A549 (cell line): ENCODE measurements at regions not wholly inside any gene's neighbourhood (a gene's known extent, or its start where the extent isn't known, plus 50 kb on each side); places are given as distances from the start of the nearest gene placed in this dataset.

Experiments
- ATAC-seq, 2 experiments: fragments of 200-7000 bp in 1 of 2; fragments of >200 bp in 1 of 2; cut with Nextera tagmentation in 1 of 2; cut with Tn5 transposase in 1 of 2; 3 replicates each; pipeline versions ENCODE4 v1.8.0 to v1.9.1; 2018 to 2020; ENCODE audit warnings: mild to moderate bottlenecking in 1 of 2, moderate library complexity in 1 of 2
- CTCF ChIA-PET: fragments of 300-600 bp; sonication (Branson Sonifier 250); formaldehyde crosslinking; extraction: SDS; loops from one replicate; lab custom pipeline; 2021; ENCODE audit warnings: antibody characterized with exemption, inconsistent platforms; lab: Yijun Ruan, JAX
- POLR2A ChIA-PET: fragments of 350-600 bp; formaldehyde crosslinking; extraction: SDS; loops from one replicate; lab custom pipeline; 2021; ENCODE audit warnings: antibody characterized with exemption, inconsistent platforms; lab: Yijun Ruan, JAX
- DNase-seq, 2 experiments: peaks; one replicate each; pipeline versions ENCODE4 v3.0.0 to v3.0.0-alpha.2; 2011 to 2016; ENCODE audit warnings: low read depth in 1 of 2, low spot score in 1 of 2
- FAIRE-seq: peaks from 2 replicates; lab custom pipeline; 2011; peaks lifted over from hg19 to GRCh38; lab: Jason Lieb, UNC
- H3K27ac ChIP-seq, 2 experiments: fragments of >200 bp; sonication (Bioruptor Twin); formaldehyde crosslinking; 3 replicates each; pipeline ENCODE4 v1.5.1; 2016 to 2017
- H3K4me1 ChIP-seq: fragments of >200 bp; sonication (Bioruptor Twin); formaldehyde crosslinking; 3 replicates; pipeline ENCODE4 v1.6.1; 2016
- H3K4me2 ChIP-seq: fragments of >200 bp; sonication (Bioruptor Twin); formaldehyde crosslinking; 3 replicates; pipeline ENCODE4 v1.6.1; 2016
- H3K4me3 ChIP-seq: fragments of >200 bp; sonication (Bioruptor Twin); formaldehyde crosslinking; 3 replicates; pipeline ENCODE4 v1.5.1; 2016
- H3K9me3 ChIP-seq: fragments of >200 bp; sonication (Bioruptor Twin); formaldehyde crosslinking; 3 replicates; pipeline ENCODE4 v1.6.1; 2016
- BHLHE40 ChIP-seq: IDR thresholded peaks from 2 replicates; pipeline ENCODE4 v1.6.1; 2012; ENCODE audit warnings: low read depth, low read length, inconsistent platforms
- CBX8 ChIP-seq: fragments of 200-600 bp; sonication (generic); IDR thresholded peaks from 2 replicates; pipeline ENCODE4 v1.6.1; 2016
- CEBPB ChIP-seq, 2 experiments: fragments of >200 bp in 1 of 2; sonication (Bioruptor Twin) in 1 of 2; formaldehyde crosslinking in 1 of 2; IDR thresholded peaks; 2 replicates each; pipeline ENCODE4 v1.6.1; 2012 to 2016
- E2F6 ChIP-seq: IDR thresholded peaks from 2 replicates; pipeline ENCODE4 v1.6.1; 2012; ENCODE audit warnings: low read depth, borderline replicate concordance
- EHF ChIP-seq: fragments of 250-450 bp; sonication (Bioruptor Pico); IDR thresholded peaks from 2 replicates; pipeline ENCODE4 v1.5.0; 2020; ENCODE audit warnings: mild to moderate bottlenecking
- EHMT2 ChIP-seq: fragments of 200-600 bp; sonication (generic); IDR thresholded peaks from 2 replicates; pipeline ENCODE4 v1.6.1; 2016; ENCODE audit warnings: antibody characterized with exemption, low read depth, mild to moderate bottlenecking, moderate library complexity
- EP300 ChIP-seq, 2 experiments: fragments of >200 bp; sonication (Bioruptor Twin); formaldehyde crosslinking; IDR thresholded peaks; 2 replicates in 1 of 2; 3 replicates in 1 of 2; pipeline ENCODE4 v1.6.1; 2016 to 2017
- ESRRA ChIP-seq: fragments of 150-350 bp; IDR thresholded peaks from 2 replicates; pipeline ENCODE4 v1.6.1; 2014; ENCODE audit warnings: mild to moderate bottlenecking, low read length, borderline replicate concordance
- FOSB ChIP-seq: fragments of 250-450 bp; sonication (Bioruptor Pico); IDR thresholded peaks from 2 replicates; pipeline ENCODE4 v1.5.0; 2020; ENCODE audit warnings: mild to moderate bottlenecking, moderate library complexity
- FOSL2 ChIP-seq, 2 experiments: fragments of 450-650 bp in 1 of 2; fragments of >200 bp in 1 of 2; sonication (Bioruptor Twin) in 1 of 2; formaldehyde crosslinking; IDR thresholded peaks; 2 replicates each; pipeline versions ENCODE4 v1.5.0 to v1.6.1; 2016 to 2020; ENCODE audit warnings: mild to moderate bottlenecking in 1 of 2, moderate library complexity in 1 of 2
- GATA3 ChIP-seq: IDR thresholded peaks from 2 replicates; pipeline ENCODE4 v1.6.1; 2012; ENCODE audit warnings: borderline replicate concordance
- HDAC2 ChIP-seq: fragments of 200-600 bp; sonication (generic); IDR thresholded peaks from 2 replicates; pipeline ENCODE4 v1.6.1; 2016
- HES2 ChIP-seq: fragments of >200 bp; sonication (Bioruptor Twin); formaldehyde crosslinking; IDR thresholded peaks from 2 replicates; pipeline ENCODE4 v1.6.1; 2016
- JUN ChIP-seq, 2 experiments: fragments of >200 bp; sonication (Bioruptor Twin); formaldehyde crosslinking; IDR thresholded peaks; 2 replicates in 1 of 2; 3 replicates in 1 of 2; pipeline ENCODE4 v1.6.1; 2016 to 2017
- JUNB ChIP-seq: fragments of >200 bp; sonication (Bioruptor Twin); formaldehyde crosslinking; IDR thresholded peaks from 2 replicates; pipeline ENCODE4 v1.6.1; 2016
- KDM1A ChIP-seq: fragments of 200-600 bp; sonication (generic); IDR thresholded peaks from 2 replicates; pipeline ENCODE4 v1.6.1; 2016; ENCODE audit warnings: low read depth, mild to moderate bottlenecking
- MAFK ChIP-seq: fragments of 450-650 bp; IDR thresholded peaks from 2 replicates; pipeline ENCODE4 v1.6.1; 2014; ENCODE audit not compliant: partially characterized antibody
- MAX ChIP-seq: IDR thresholded peaks from 2 replicates; pipeline ENCODE4 v1.6.1; 2012
- NFE2L2 ChIP-seq: fragments of 150-350 bp; conservative IDR thresholded peaks from 2 replicates; pipeline ENCODE4 v1.6.1; 2014; ENCODE audit warnings: low read length
- NR3C1 ChIP-seq: fragments of >200 bp; sonication (Bioruptor Twin); formaldehyde crosslinking; IDR thresholded peaks from 3 replicates; pipeline ENCODE4 v1.6.1; 2017
- POLR2AphosphoS2 ChIP-seq: conservative IDR thresholded peaks from 2 replicates; pipeline ENCODE4 v1.6.1; 2012; ENCODE audit warnings: low read length, improper control_type of control experiment, inconsistent platforms
- RARB ChIP-seq: fragments of 250-450 bp; sonication (Bioruptor Pico); IDR thresholded peaks from 2 replicates; pipeline ENCODE4 v1.8.0; 2021; ENCODE audit warnings: mild to moderate bottlenecking, moderate library complexity
- RCOR1 ChIP-seq: fragments of 150-350 bp; IDR thresholded peaks from 2 replicates; pipeline ENCODE4 v1.6.1; 2014; ENCODE audit warnings: antibody characterized with exemption, low read length, low read depth
- RNF2 ChIP-seq: fragments of 200-600 bp; sonication (generic); IDR thresholded peaks from 2 replicates; pipeline ENCODE4 v1.6.1; 2016; ENCODE audit warnings: low read depth, mild to moderate bottlenecking, antibody characterized with exemption, moderate library complexity, borderline replicate concordance
- SMC3 ChIP-seq: fragments of >200 bp; sonication (Bioruptor Twin); formaldehyde crosslinking; IDR thresholded peaks from 3 replicates; pipeline ENCODE4 v1.6.1; 2018; ENCODE audit warnings: inconsistent platforms
- SREBF2 ChIP-seq: fragments of 450-650 bp; IDR thresholded peaks from 2 replicates; pipeline ENCODE4 v1.6.1; 2014; ENCODE audit warnings: mild to moderate bottlenecking, moderate library complexity
- TP53 ChIP-seq: fragments of 250-450 bp; sonication (Bioruptor Pico); IDR thresholded peaks from 2 replicates; pipeline ENCODE4 v1.5.0; 2021; ENCODE audit warnings: mild to moderate bottlenecking, moderate library complexity
- USF2 ChIP-seq: fragments of 450-650 bp; IDR thresholded peaks from 2 replicates; pipeline ENCODE4 v1.6.1; 2014; ENCODE audit warnings: antibody characterized with exemption
- ZFP36 ChIP-seq: fragments of 450-650 bp; IDR thresholded peaks from 2 replicates; pipeline ENCODE4 v1.6.1; 2014; ENCODE audit warnings: borderline replicate concordance; ENCODE audit not compliant: partially characterized antibody
- WGBS: methylation state at CpG from one replicate; pipeline ENCODE4 v1.1.6; 2017; ENCODE audit errors: missing lambda C conversion rate; 5-methylcytosine and 5-hydroxymethylcytosine counted together

- TF ChIP-seq USF2, result no peak
- TF ChIP-seq ESRRA, result no peak
Measured at GRCh38 chr7:69531050-69531449, 67.2 kb upstream of the AUTS2 start (continued).

- FAIRE-seq, result no peak
- CTCF ChIA-PET, result interaction anchor here (0.6 kb wide), 1 partner anchor 112 kb away, joined by 3 read pairs; no protein-coding TSS in a partner anchor
- 47% methylated on average over 15 of the region's 15 CpGs for WGBS
- DNase-seq, result no peak
- Histone ChIP-seq H3K27ac (no peak overlapping the region), H3K4me1 (no peaks in the 10 kb centered on the region), H3K4me2 (no peak overlapping the region), H3K4me3 (no peak overlapping the region), H3K9me3 (no peaks in the 10 kb centered on the region)
- ATAC-seq, result no peak
- no peak for TF ChIP-seq EHMT2
- TF ChIP-seq MAFK, result no peak
- no peak for TF ChIP-seq CEBPB (IDR thresholded peaks at IDR 0.05)
- TF ChIP-seq EHF (CRISPR knock-in tag), result no peak
- TF ChIP-seq E2F6, result no peak
- no peak for TF ChIP-seq KDM1A
- TF ChIP-seq BHLHE40, result no peak
- no peak for TF ChIP-seq FOSL2 (IDR thresholded peaks at IDR 0.05)
- TF ChIP-seq FOSL2 (CRISPR knock-in tag; IDR thresholded peaks at IDR 0.05), result no peak
- no peak for TF ChIP-seq JUN (IDR thresholded peaks at IDR 0.05)
- TF ChIP-seq ZFP36, result no peak
- no peak for TF ChIP-seq POLR2AphosphoS2
- no peak for TF ChIP-seq NFE2L2
- no peak for TF ChIP-seq RARB (CRISPR knock-in tag)
- POLR2A ChIA-PET, result no interaction called here
Measured at GRCh38 chr7:69534461-69535041, 63.7 kb upstream of the AUTS2 start.

GRCh38 chr7:69537691-69538090, 60.6 kb upstream of the AUTS2 start:
- 29% methylated on average over 4 of the region's 4 CpGs for WGBS
- Histone ChIP-seq H3K4me1 (no peaks in the 10 kb centered on the region), H3K27ac (no peak overlapping the region), H3K4me2 (no peak overlapping the region), H3K4me3 (no peak overlapping the region), H3K9me3 (no peaks in the 10 kb centered on the region)
- TF ChIP-seq EHMT2 (no peak), MAX (no peak), HES2 (no peak), CBX8 (no peak), JUNB (no peak), BHLHE40 (no peak), RARB (CRISPR knock-in tag) (no peak), HDAC2 (no peak), NR3C1 (no peak), SMC3 (no peak), RNF2 (no peak)
- ChIA-PET CTCF (interaction anchor here (1.5 kb wide), 1 partner anchor 11 kb away, joined by 3 read pairs; no protein-coding TSS in a partner anchor), POLR2A (no interaction called here)
- ATAC-seq (no peak), DNase-seq (no peak), FAIRE-seq (no peak)

- Histone ChIP-seq H3K9me3 (no peaks in the 10 kb centered on the region), H3K4me1 (no peaks in the 10 kb centered on the region), H3K27ac (no peak overlapping the region), H3K4me2 (no peak overlapping the region), H3K4me3 (no peak overlapping the region)
- FAIRE-seq, result no peak
- no peak for DNase-seq
- CTCF ChIA-PET, result no interaction called here
- ATAC-seq, result no peak
- WGBS, result 21% methylated on average over 4 of the region's 4 CpGs
- POLR2A ChIA-PET, result no interaction called here
- TF ChIP-seq HDAC2 (no peak), FOSB (CRISPR knock-in tag) (no peak), MAX (no peak), RNF2 (no peak), SMC3 (no peak), GATA3 (no peak), E2F6 (no peak), TP53 (CRISPR knock-in tag) (no peak), RCOR1 (no peak), EP300 (IDR thresholded peaks at IDR 0.05) (no peak), SREBF2 (no peak), RARB (CRISPR knock-in tag) (no peak)
Measured at GRCh38 chr7:69539531-69539930, 58.7 kb upstream of the AUTS2 start.
